HG02981 (cell line): ENCODE measurements at regions not wholly inside any gene's neighbourhood (a gene's known extent, or its start where the extent isn't known, plus 50 kb on each side); places are given as distances from the start of the nearest gene placed in this dataset.

Experiments
- ATAC-seq: cut with Tn5 transposase; IDR thresholded peaks from one replicate; pipeline ENCODE4 v1.9.1; 2021; ENCODE audit warnings: mild to moderate bottlenecking, moderate library complexity; ENCODE audit not compliant: unreplicated experiment

GRCh38 chr12:76704693-76705092 is 59.2 kb upstream of the ZDHHC17 start:
- ATAC-seq = no peak

- ATAC-seq = no peak
These were observed 57.8 kb upstream of the ZDHHC17 start for GRCh38 chr12:76706101-76706500.

DNA sequence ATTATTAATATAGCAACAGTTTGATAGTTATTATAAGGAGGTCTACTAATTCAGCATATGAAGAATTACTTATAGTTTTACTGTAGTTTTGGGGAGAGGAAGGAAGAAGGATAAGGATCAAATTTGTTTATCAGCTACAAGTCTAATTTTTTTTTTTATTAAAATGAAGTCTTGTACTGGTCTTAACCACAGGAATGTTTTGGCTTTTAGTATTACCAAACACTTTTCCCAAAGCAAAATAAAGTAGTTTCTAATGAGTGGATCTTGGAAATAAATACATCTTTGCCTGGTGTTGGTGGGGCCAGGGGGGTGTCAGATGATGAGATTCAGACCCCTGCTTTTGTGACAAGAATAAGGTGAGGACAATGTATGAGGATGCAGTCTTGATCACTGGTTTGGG is 57.2 kb upstream of the ZDHHC17 start:
- no peak for ATAC-seq

GRCh38 chr12:76707772-76708171 is 56.1 kb upstream of the ZDHHC17 start:
- no peak for ATAC-seq

GRCh38 chr12:76708296-76708695 is 55.6 kb upstream of the ZDHHC17 start:
- ATAC-seq = no peak

DNA sequence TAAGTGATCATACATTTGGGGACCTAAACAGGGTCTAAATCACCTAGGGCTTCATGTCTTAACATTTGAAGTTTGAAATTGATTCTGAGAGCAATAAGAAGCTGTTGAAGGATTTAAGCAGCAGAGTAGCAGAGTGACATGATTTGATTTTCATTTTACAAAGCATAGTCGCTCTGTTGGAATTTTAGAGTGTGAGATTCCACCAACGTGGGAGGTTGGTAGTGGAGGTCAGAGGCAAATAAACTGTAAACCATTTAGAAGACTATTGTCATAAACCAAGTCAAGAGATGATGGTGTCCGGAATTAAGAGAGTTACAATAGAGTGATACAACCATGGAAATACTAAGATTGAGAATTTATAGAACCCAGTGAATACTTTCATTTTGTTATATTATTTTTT is 52.7 kb upstream of the ZDHHC17 start:
- ATAC-seq = no peak

- no peak for ATAC-seq
These were observed 50.8 kb upstream of the ZDHHC17 start for GRCh38 chr12:76713130-76713529.

DNA sequence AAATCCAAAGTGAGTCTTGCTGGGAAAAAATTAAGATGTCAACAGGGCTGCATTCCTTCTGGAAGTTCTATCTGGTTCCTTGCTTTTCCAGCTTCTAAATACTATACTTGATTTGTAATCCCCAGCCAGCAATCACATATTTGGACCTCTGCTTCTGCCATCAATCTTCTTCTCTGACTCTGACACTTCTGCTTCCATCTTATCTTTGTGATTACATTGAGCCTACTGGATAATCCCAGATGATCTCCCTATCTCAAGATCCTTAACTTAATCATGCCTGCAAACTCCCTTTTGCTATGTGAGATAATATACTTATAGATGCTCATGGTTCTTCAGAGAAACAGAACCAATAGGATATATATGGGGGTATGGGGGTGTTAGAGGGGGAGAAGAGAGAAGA is 49.9 kb upstream of the ZDHHC17 start:
- no peak for ATAC-seq
